Thyroid gland (tissue), 4 donors: ENCODE measurements at regions not wholly inside any gene's neighbourhood (a gene's known extent, or its start where the extent isn't known, plus 50 kb on each side); places are given as distances from the start of the nearest gene placed in this dataset.
"Not testable (repeated sequence)": the region's sequence is repeated elsewhere in the genome, so short reads cannot be mapped to it uniquely, and the experiment has no call there.

ENCODE experiments used
- DNase-seq, 2 donors: peaks; one replicate each; pipeline ENCODE4 v3.0.0-alpha.2; 2019
- H3K27ac ChIP-seq, 3 donors: fragments of 200-600 bp; sonication (generic); 1 replicate in 2 of 3; 2 replicates in 1 of 3; pipeline ENCODE4 v1.5.1; 2016 to 2019; ENCODE audit warnings: mild to moderate bottlenecking in 1 of 3, moderate library complexity in 1 of 3
- H3K27me3 ChIP-seq: fragments of 200-600 bp; sonication (generic); one replicate; pipeline ENCODE4 v1.5.1; 2019
- H3K36me3 ChIP-seq, 2 donors: fragments of 200-600 bp; sonication (generic); one replicate each; pipeline ENCODE4 v1.5.1; 2016 to 2019
- H3K4me1 ChIP-seq, 2 donors: fragments of 200-600 bp; sonication (generic); one replicate each; pipeline ENCODE4 v1.5.1; 2017 to 2019
- H3K4me3 ChIP-seq, 3 donors: fragments of 200-600 bp; sonication (generic); replicated peaks in 1 of 3; 1 replicate in 2 of 3; 2 replicates in 1 of 3; pipeline ENCODE4 v1.5.1; 2016; ENCODE audit warnings: mild to moderate bottlenecking in 1 of 3
- H3K9me3 ChIP-seq: fragments of 200-600 bp; sonication (generic); one replicate; pipeline ENCODE4 v1.5.1; 2017
- CTCF ChIP-seq, 6 experiments: fragments of 200-600 bp in 3 of 6; fragments of 450-650 bp in 3 of 6; sonication (generic) in 3 of 6; IDR thresholded peaks; one replicate each; pipeline ENCODE4 v1.5.1; 2016 to 2019; ENCODE audit warnings: antibody characterized with exemption in 6 of 6, mild to moderate bottlenecking in 2 of 6, inconsistent platforms in 1 of 6, moderate library complexity in 1 of 6
- POLR2A ChIP-seq, 2 donors: fragments of 450-650 bp; IDR thresholded peaks; one replicate each; pipeline ENCODE4 v1.6.1; 2017; ENCODE audit warnings: antibody characterized with exemption in 2 of 2, mild to moderate bottlenecking in 2 of 2, moderate library complexity in 1 of 2
- WGBS, 2 donors: methylation state at CpG; one replicate each; pipeline ENCODE4 v1.1.5; 2017; 5-methylcytosine and 5-hydroxymethylcytosine counted together
- intact Hi-C: fragments of 100-400 bp; cut with DNase I; formaldehyde crosslinking; loops from one replicate; pipeline ENCODE4 v1.15.1; 2023

- 95 to 100% methylated on average over 1 of the region's 1 CpG for WGBS, 2 donors
- peaks cover 9 to 20% of the 10 kb centered on the region in 2 donors for H3K4me1 ChIP-seq
- H3K9me3 ChIP-seq = no peaks in the 10 kb centered on the region
- H3K36me3 ChIP-seq = no peaks in the 10 kb centered on the region
- H3K27me3 ChIP-seq = no peaks in the 10 kb centered on the region
- intact Hi-C loops = no loop called here
- no peak for DNase-seq
- no peak overlapping the region for H3K4me3 ChIP-seq
- no peak overlapping the region for H3K27ac ChIP-seq
- TF ChIP-seq POLR2A (IDR thresholded peaks at IDR 0.05) (no peak), CTCF (IDR thresholded peaks at IDR 0.05) (no peak)
Measured at GRCh38 chr3:78087134-78087533, 1047.2 kb downstream of the ROBO2 start.

- Histone ChIP-seq H3K27ac (no peak overlapping the region), H3K9me3 (no peaks in the 10 kb centered on the region), H3K4me1 (peaks cover 9 to 20% of the 10 kb centered on the region in 2 donors), H3K4me3 (no peak overlapping the region), H3K36me3 (no peaks in the 10 kb centered on the region), H3K27me3 (no peaks in the 10 kb centered on the region)
- 90 to 97% methylated on average over 2 of the region's 2 CpGs for WGBS, 2 donors
- TF ChIP-seq CTCF (IDR thresholded peaks at IDR 0.05) (no peak), POLR2A (IDR thresholded peaks at IDR 0.05) (no peak)
- no peak for DNase-seq
- intact Hi-C loops = no loop called here
Measured at GRCh38 chr3:78088006-78088405, 1048.1 kb downstream of the ROBO2 start.

- H3K27ac ChIP-seq = no peak overlapping the region
- no peak for DNase-seq
- WGBS, 2 donors = 88 to 96% methylated on average over 3 of the region's 3 CpGs
- intact Hi-C loops = no loop called here
- H3K36me3 ChIP-seq = no peaks in the 10 kb centered on the region
- no peaks in the 10 kb centered on the region for H3K27me3 ChIP-seq
- H3K4me1 ChIP-seq = peaks cover 9 to 20% of the 10 kb centered on the region in 2 donors
- H3K9me3 ChIP-seq = no peaks in the 10 kb centered on the region
- no peak overlapping the region for H3K4me3 ChIP-seq
- no peak for TF ChIP-seq POLR2A (IDR thresholded peaks at IDR 0.05)
- TF ChIP-seq CTCF (IDR thresholded peaks at IDR 0.05) = no peak
Measured at GRCh38 chr3:78090382-78090781, 1050.5 kb downstream of the ROBO2 start.

GRCh38 chr3:78091478-78092119 lies 1051.7 kb downstream of the ROBO2 start:
- peaks cover 9 to 20% of the 10 kb centered on the region in 2 donors for H3K4me1 ChIP-seq
- no peak overlapping the region for H3K4me3 ChIP-seq
- no peak for TF ChIP-seq CTCF (IDR thresholded peaks at IDR 0.05)
- TF ChIP-seq POLR2A (IDR thresholded peaks at IDR 0.05) = no peak
- H3K36me3 ChIP-seq = no peaks in the 10 kb centered on the region
- H3K27ac ChIP-seq = no peak overlapping the region
- H3K27me3 ChIP-seq = no peaks in the 10 kb centered on the region
- intact Hi-C loops = no loop called here
- 63 to 66% methylated on average over 2 of the region's 2 CpGs for WGBS, 2 donors
- no peaks in the 10 kb centered on the region for H3K9me3 ChIP-seq
- DNase-seq = no peak

- H3K9me3 ChIP-seq, H3K27me3 ChIP-seq, DNase-seq, H3K27ac ChIP-seq, intact Hi-C loops, H3K36me3 ChIP-seq, H3K4me3 ChIP-seq: not testable (repeated sequence)
- H3K4me1 ChIP-seq = peaks cover 9 to 20% of the 10 kb centered on the region in 2 donors
- 85 to 95% methylated on average over 1 of the region's 1 CpG for WGBS, 2 donors
Measured at GRCh38 chr3:78092574-78092973, 1052.7 kb downstream of the ROBO2 start.
